Stimulated activated CD4-positive, alpha-beta T cell treated with anti-CD3 and anti-CD28 coated beads, Interleukin-2, amount 100 ng/mL, for 4 hours (primary cell): ENCODE measurements at regions not wholly inside any gene's neighbourhood (a gene's known extent, or its start where the extent isn't known, plus 50 kb on each side); places are given as distances from the start of the nearest gene placed in this dataset.
"Not testable (repeated sequence)": the region's sequence is repeated elsewhere in the genome, so short reads cannot be mapped to it uniquely, and the experiment has no call there.

ENCODE experiments used
- DNase-seq: peaks from one replicate; pipeline ENCODE4 v3.0.0-alpha.2; 2020; ENCODE audit warnings: low read depth

GRCh38 chr13:75178436-75178835 lies 303.5 kb downstream of the TBC1D4 start:
- DNase-seq, result no peak

GRCh38 chr13:75175575-75175974 lies 306.4 kb downstream of the TBC1D4 start:
- DNase-seq, result no peak

- DNase-seq, result not testable (repeated sequence)
Measured at GRCh38 chr13:75175097-75175496, 306.9 kb downstream of the TBC1D4 start.

- no peak for DNase-seq
Measured at GRCh38 chr13:75174481-75174880, 307.5 kb downstream of the TBC1D4 start.

- no peak for DNase-seq
Measured at GRCh38 chr13:75173457-75174356, 308.3 kb downstream of the TBC1D4 start.

GRCh38 chr13:75170311-75170710 lies 311.7 kb downstream of the TBC1D4 start:
- no peak for DNase-seq

- no peak for DNase-seq
Measured at GRCh38 chr13:75165543-75166230, 316.3 kb downstream of the TBC1D4 start.

GRCh38 chr13:75161804-75162203 lies 320.2 kb downstream of the TBC1D4 start:
- DNase-seq, result no peak

- DNase-seq, result no peak
Measured at GRCh38 chr13:75160984-75161383, 321.0 kb downstream of the TBC1D4 start.

- DNase-seq, result no peak
Measured at GRCh38 chr13:75154331-75154730, 327.6 kb downstream of the TBC1D4 start.

GRCh38 chr13:75153834-75154233 lies 328.1 kb downstream of the TBC1D4 start:
- no peak for DNase-seq

GRCh38 chr13:75153386-75153785 lies 328.6 kb downstream of the TBC1D4 start:
- DNase-seq, result no peak

- no peak for DNase-seq
Measured at GRCh38 chr13:75151081-75151643, 330.8 kb downstream of the TBC1D4 start.

- no peak for DNase-seq
Measured at GRCh38 chr13:75149776-75150175, 332.2 kb downstream of the TBC1D4 start.

GRCh38 chr13:75147946-75148345 lies 334.0 kb downstream of the TBC1D4 start:
- no peak for DNase-seq

- no peak for DNase-seq
Measured at GRCh38 chr13:75146436-75146835, 335.5 kb downstream of the TBC1D4 start.

- no peak for DNase-seq
Measured at GRCh38 chr13:75145927-75146326, 336.0 kb downstream of the TBC1D4 start.

GRCh38 chr13:75139291-75139690 lies 342.7 kb downstream of the TBC1D4 start:
- no peak for DNase-seq

- no peak for DNase-seq
Measured at GRCh38 chr13:75137911-75138571, 343.9 kb downstream of the TBC1D4 start.

GRCh38 chr13:75136151-75136550 lies 345.8 kb downstream of the TBC1D4 start:
- no peak for DNase-seq

- no peak for DNase-seq
Measured at GRCh38 chr13:75135325-75135825, 346.6 kb downstream of the TBC1D4 start.
